ENCODE measurements at regions not wholly inside any gene's neighbourhood (a gene's known extent, or its start where the extent isn't known, plus 50 kb on each side); places are given as distances from the start of the nearest gene placed in this dataset.

- Histone ChIP-seq H3K4me1 (no peaks in the 10 kb centered on the region), H3K27ac (no peak overlapping the region), H3K9me3 (no peaks in the 10 kb centered on the region), H3K36me3 (no peaks in the 10 kb centered on the region), H3K4me3 (no peak overlapping the region), H3K27me3 (no peaks in the 10 kb centered on the region)
- no peak for TF ChIP-seq POLR2A (IDR thresholded peaks at IDR 0.05)
- no peak for TF ChIP-seq CTCF (IDR thresholded peaks at IDR 0.05)
- no peak for DNase-seq
- intact Hi-C loops (cut with DNase I), result no loop called here
Observed at GRCh38 chrX:144896323-144896722, 351.0 kb upstream of the SPANXN1 start.

- no peak overlapping the region for H3K4me3 ChIP-seq
- TF ChIP-seq CTCF (IDR thresholded peaks at IDR 0.05) (no peak), POLR2A (IDR thresholded peaks at IDR 0.05) (no peak)
- no peaks in the 10 kb centered on the region for H3K27me3 ChIP-seq
- DNase-seq, result no peak
- H3K36me3 ChIP-seq, result no peaks in the 10 kb centered on the region
- no peaks in the 10 kb centered on the region for H3K4me1 ChIP-seq
- H3K9me3 ChIP-seq, result no peaks in the 10 kb centered on the region
- intact Hi-C loops (cut with DNase I), result no loop called here
- WGBS, 2 donors, result 53 to 59% methylated on average over 3 of the region's 3 CpGs
- H3K27ac ChIP-seq, result no peak overlapping the region
Observed at GRCh38 chrX:144901521-144901920, 345.8 kb upstream of the SPANXN1 start.

- TF ChIP-seq CTCF (IDR thresholded peaks at IDR 0.05) (no peak), POLR2A (IDR thresholded peaks at IDR 0.05) (no peak)
- no peak for DNase-seq
- Histone ChIP-seq H3K27me3 (no peaks in the 10 kb centered on the region), H3K9me3 (no peaks in the 10 kb centered on the region), H3K4me1 (no peaks in the 10 kb centered on the region), H3K27ac (no peak overlapping the region), H3K36me3 (no peaks in the 10 kb centered on the region), H3K4me3 (no peak overlapping the region)
- 12 to 19% methylated on average over 2 of the region's 2 CpGs for WGBS, 2 donors
- intact Hi-C loops (cut with DNase I), result no loop called here
Observed at GRCh38 chrX:144916785-144917184, 330.5 kb upstream of the SPANXN1 start.

- Histone ChIP-seq H3K27ac (no peak overlapping the region), H3K36me3 (no peaks in the 10 kb centered on the region), H3K9me3 (no peaks in the 10 kb centered on the region), H3K27me3 (no peaks in the 10 kb centered on the region), H3K4me3 (no peak overlapping the region), H3K4me1 (no peaks in the 10 kb centered on the region)
- WGBS, 2 donors, result 50 to 52% methylated on average over 2 to 4 of the region's 4 CpGs
- DNase-seq, result no peak
- intact Hi-C loops (cut with DNase I), result no loop called here
- TF ChIP-seq POLR2A (IDR thresholded peaks at IDR 0.05) (no peak), CTCF (IDR thresholded peaks at IDR 0.05) (no peak)
Observed at GRCh38 chrX:144918936-144919335, 328.4 kb upstream of the SPANXN1 start.

- 28 to 30% methylated on average over 2 to 3 of the region's 3 CpGs for WGBS, 2 donors
- no peak for DNase-seq
- Histone ChIP-seq H3K9me3 (no peaks in the 10 kb centered on the region), H3K4me3 (no peak overlapping the region), H3K27ac (no peak overlapping the region), H3K27me3 (no peaks in the 10 kb centered on the region), H3K36me3 (no peaks in the 10 kb centered on the region), H3K4me1 (no peaks in the 10 kb centered on the region)
- intact Hi-C loops (cut with DNase I), result no loop called here
- no peak for TF ChIP-seq CTCF (IDR thresholded peaks at IDR 0.05)
- no peak for TF ChIP-seq POLR2A (IDR thresholded peaks at IDR 0.05)
Observed at GRCh38 chrX:144946666-144947065, 300.6 kb upstream of the SPANXN1 start.
